ENCODE measurements at regions not wholly inside any gene's neighbourhood (a gene's known extent, or its start where the extent isn't known, plus 50 kb on each side); places are given as distances from the start of the nearest gene placed in this dataset.

DNA sequence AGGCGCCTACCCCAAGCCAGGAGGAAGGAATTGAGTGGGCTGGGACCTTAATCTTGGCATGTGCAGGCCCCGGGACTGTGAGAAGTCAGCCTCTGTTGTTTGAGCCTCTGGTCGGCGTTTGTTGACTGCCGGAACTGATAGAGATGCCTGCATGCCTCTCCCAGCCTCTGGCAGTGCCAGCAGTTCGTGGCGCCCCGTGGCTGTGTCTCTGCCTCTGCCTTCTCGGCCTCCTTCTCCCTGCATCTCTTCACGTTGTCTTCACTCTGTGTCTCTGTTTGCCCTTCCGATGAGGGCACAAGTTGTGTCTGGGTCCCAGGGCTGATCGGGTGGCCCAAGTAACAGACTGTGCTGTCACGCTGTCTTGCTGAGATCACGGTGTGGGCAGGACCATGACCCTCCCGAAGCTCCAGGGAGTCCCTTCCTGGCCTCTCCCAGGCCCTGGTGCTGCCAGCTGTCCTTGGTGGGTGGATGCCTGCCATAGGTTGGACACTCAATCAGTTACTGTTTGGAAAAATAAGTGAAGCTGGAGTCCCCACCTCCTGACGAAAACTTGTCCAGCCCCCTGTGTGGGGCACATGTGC, 133.5 kb upstream of the LPCAT1 start:
- TF ChIP-seq POLR2A (IDR thresholded peaks at IDR 0.05; ENCODE audit: low read depth, low read length) (no peak), POLR2AphosphoS5 (IDR thresholded peaks at IDR 0.05; ENCODE audit: low read depth, low read length) (no peak)
